Endothelial cell of umbilical vein (primary cell): ENCODE measurements at regions not wholly inside any gene's neighbourhood (a gene's known extent, or its start where the extent isn't known, plus 50 kb on each side); places are given as distances from the start of the nearest gene placed in this dataset.
"Not testable (repeated sequence)": the region's sequence is repeated elsewhere in the genome, so short reads cannot be mapped to it uniquely, and the experiment has no call there.

ENCODE experiments used
- BruUV-seq: library from RNA; stranded (reverse); fragments of 400-500 nt; replicated peaks from 2 replicates; lab custom pipeline; 2021; lab: Mats Ljungman, UMichigan
- CTCF ChIA-PET: fragments of 300-600, 350-600 bp; sonication (Branson Sonifier 250); formaldehyde crosslinking; loops from one replicate; lab custom pipeline; 2021; ENCODE audit warnings: antibody characterized with exemption, inconsistent platforms; lab: Charles Lee
- POLR2A ChIA-PET: fragments of 300-600, 350-600 bp; sonication (Branson Sonifier 250); formaldehyde crosslinking; loops from one replicate; lab custom pipeline; 2021; ENCODE audit warnings: antibody characterized with exemption, inconsistent platforms; lab: Charles Lee
- DNase-seq: peaks from one replicate; pipeline ENCODE4 v3.0.0-alpha.2; 2011; ENCODE audit warnings: low read depth, low spot score
- FAIRE-seq: peaks from 2 replicates; lab custom pipeline; 2011; peaks lifted over from hg19 to GRCh38; lab: Jason Lieb, UNC
- H2AFZ ChIP-seq: 2 replicates; pipeline ENCODE4 v1.6.0; 2012; ENCODE audit warnings: low read depth, low read length, control low read depth, inconsistent platforms
- H3K27ac ChIP-seq: 2 replicates; pipeline ENCODE4 v1.5.1; 2011; ENCODE audit warnings: low read depth, mild to moderate bottlenecking, control low read depth, low read length, moderate library complexity; ENCODE audit not compliant: insufficient read depth
- H3K27me3 ChIP-seq, 2 experiments: 2 replicates each; pipeline versions ENCODE4 v1.6.0 to v1.6.1; 2011; ENCODE audit warnings: low read length in 2 of 2, mixed read lengths in 1 of 2; ENCODE audit not compliant: control insufficient read depth in 2 of 2, insufficient read depth in 2 of 2
- H3K36me3 ChIP-seq, 2 experiments: 2 replicates in 1 of 2; 3 replicates in 1 of 2; pipeline ENCODE4 v1.5.1; 2011; ENCODE audit warnings: low read length in 2 of 2, mild to moderate bottlenecking in 1 of 2, moderate library complexity in 1 of 2; ENCODE audit not compliant: control insufficient read depth in 2 of 2, insufficient read depth in 2 of 2; ENCODE audit errors: extremely low read depth in 1 of 2
- H3K4me1 ChIP-seq: 3 replicates; pipeline ENCODE4 v1.5.1; 2011; ENCODE audit warnings: mild to moderate bottlenecking, low read length; ENCODE audit not compliant: control insufficient read depth, insufficient read depth; ENCODE audit errors: extremely low read depth
- H3K4me2 ChIP-seq: 2 replicates; pipeline ENCODE4 v1.6.1; 2011; ENCODE audit warnings: low read length, control low read depth, mixed read lengths; ENCODE audit not compliant: insufficient read depth
- H3K4me3 ChIP-seq, 3 experiments: fragments of 200-600 bp in 1 of 3; sonication (generic), shearing (Covaris generic) in 1 of 3; replicated peaks in 1 of 3; 2 replicates each; pipeline ENCODE4 v1.5.1; 2011 to 2016; ENCODE audit warnings: control low read depth in 3 of 3, low read length in 3 of 3, mild to moderate bottlenecking in 2 of 3, inconsistent platforms in 1 of 3, low read depth in 1 of 3, moderate library complexity in 1 of 3; ENCODE audit not compliant: insufficient read depth in 1 of 3
- H3K79me2 ChIP-seq: 2 replicates; pipeline ENCODE4 v1.6.0; 2012; ENCODE audit warnings: low read length, inconsistent platforms; ENCODE audit not compliant: control insufficient read depth, insufficient read depth
- H3K9ac ChIP-seq: replicated peaks from 2 replicates; pipeline ENCODE3; 2011; ENCODE audit warnings: low read length, control low read depth; ENCODE audit not compliant: insufficient read depth; ENCODE audit errors: extremely low read depth
- H3K9me1 ChIP-seq: replicated peaks from 3 replicates; pipeline ENCODE4 v1.6.0; 2011; ENCODE audit warnings: mild to moderate bottlenecking, low read length; ENCODE audit not compliant: control insufficient read depth, insufficient read depth; ENCODE audit errors: extremely low read depth
- H3K9me3 ChIP-seq: replicated peaks from 2 replicates; pipeline ENCODE4 v1.5.1; 2012; ENCODE audit warnings: low read length, inconsistent platforms; ENCODE audit not compliant: control insufficient read depth, insufficient read depth
- H4K20me1 ChIP-seq: replicated peaks from 2 replicates; pipeline ENCODE3; 2011; ENCODE audit warnings: mild to moderate bottlenecking, low read length; ENCODE audit not compliant: control insufficient read depth, insufficient read depth; ENCODE audit errors: extremely low read depth
- EZH2 ChIP-seq: IDR thresholded peaks from 2 replicates; pipeline ENCODE4 v1.6.1; 2012; ENCODE audit warnings: borderline replicate concordance, low read depth, mild to moderate bottlenecking, moderate library complexity, low read length, inconsistent platforms; ENCODE audit not compliant: severe bottlenecking
- FOS ChIP-seq: IDR thresholded peaks from 2 replicates; pipeline ENCODE4 v1.6.1; 2011; ENCODE audit warnings: mild to moderate bottlenecking, low read length, moderate library complexity, borderline replicate concordance; ENCODE audit not compliant: insufficient read depth
- GATA2 ChIP-seq: IDR thresholded peaks from 2 replicates; pipeline ENCODE4 v1.7.0; 2011; ENCODE audit warnings: low read depth, mild to moderate bottlenecking, moderate library complexity, mixed read lengths, low read length; ENCODE audit not compliant: insufficient read length, insufficient read depth
- JUN ChIP-seq: IDR thresholded peaks from 2 replicates; pipeline ENCODE4 v1.6.1; 2011; ENCODE audit warnings: borderline replicate concordance, low read depth; ENCODE audit not compliant: insufficient read length, insufficient read depth
- MYC ChIP-seq: IDR thresholded peaks from one replicate; pipeline ENCODE4 v1.6.1; 2011; ENCODE audit warnings: mild to moderate bottlenecking, low read depth, low read length
- POLR2A ChIP-seq: IDR thresholded peaks from 2 replicates; pipeline ENCODE4 v1.6.1; 2012; ENCODE audit warnings: low read depth, mild to moderate bottlenecking, control low read depth, low read length
- POLR2AphosphoS5 ChIP-seq: IDR thresholded peaks from 2 replicates; pipeline ENCODE4 v1.6.1; 2012; ENCODE audit warnings: low read depth, mild to moderate bottlenecking, control low read depth, low read length, moderate library complexity; ENCODE audit not compliant: insufficient read depth
- dilution Hi-C: fragments of 300-500 bp; cut with MboI; formaldehyde crosslinking; loops from one replicate; pipeline ENCODE4 v1.15.0; 2019; ENCODE audit warnings: low sequenced_read_pairs; ENCODE audit not compliant: extremely low pct_ligation_motif_present
- intact Hi-C: fragments of 100-400 bp; cut with micrococcal nuclease; formaldehyde crosslinking; loops from one replicate; pipeline ENCODE4 v1.10.0; 2022
- TF ChIP-seq, protein P1 (sequence below): IDR thresholded peaks from 2 replicates; pipeline ENCODE4 v1.6.1; 2011; ENCODE audit not compliant: insufficient read depth, insufficient read length
- TF ChIP-seq, protein P2 (sequence below), 2 donors: IDR thresholded peaks; 1 replicate in 1 of 2; 2 replicates in 1 of 2; pipeline ENCODE4 v1.5.1; 2011; ENCODE audit warnings: low read length in 2 of 2, mild to moderate bottlenecking in 2 of 2, moderate library complexity in 2 of 2, control low read depth in 1 of 2, inconsistent platforms in 1 of 2, low read depth in 1 of 2; ENCODE audit not compliant: insufficient read depth in 1 of 2; ENCODE audit errors: extremely low read depth in 1 of 2

GRCh38 chrX:138270931-138271330 lies 440.6 kb downstream of the FGF13 start:
- H3K79me2 ChIP-seq, result no peaks in the 10 kb centered on the region
- TF ChIP-seq, protein P1, sequence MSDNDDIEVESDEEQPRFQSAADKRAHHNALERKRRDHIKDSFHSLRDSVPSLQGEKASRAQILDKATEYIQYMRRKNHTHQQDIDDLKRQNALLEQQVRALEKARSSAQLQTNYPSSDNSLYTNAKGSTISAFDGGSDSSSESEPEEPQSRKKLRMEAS, result no peak
- TF ChIP-seq POLR2AphosphoS5 (no peak), FOS (no peak), JUN (no peak), EZH2 (no peak), MYC (no peak), POLR2A (no peak), GATA2 (no peak)
- TF ChIP-seq, protein P2, sequence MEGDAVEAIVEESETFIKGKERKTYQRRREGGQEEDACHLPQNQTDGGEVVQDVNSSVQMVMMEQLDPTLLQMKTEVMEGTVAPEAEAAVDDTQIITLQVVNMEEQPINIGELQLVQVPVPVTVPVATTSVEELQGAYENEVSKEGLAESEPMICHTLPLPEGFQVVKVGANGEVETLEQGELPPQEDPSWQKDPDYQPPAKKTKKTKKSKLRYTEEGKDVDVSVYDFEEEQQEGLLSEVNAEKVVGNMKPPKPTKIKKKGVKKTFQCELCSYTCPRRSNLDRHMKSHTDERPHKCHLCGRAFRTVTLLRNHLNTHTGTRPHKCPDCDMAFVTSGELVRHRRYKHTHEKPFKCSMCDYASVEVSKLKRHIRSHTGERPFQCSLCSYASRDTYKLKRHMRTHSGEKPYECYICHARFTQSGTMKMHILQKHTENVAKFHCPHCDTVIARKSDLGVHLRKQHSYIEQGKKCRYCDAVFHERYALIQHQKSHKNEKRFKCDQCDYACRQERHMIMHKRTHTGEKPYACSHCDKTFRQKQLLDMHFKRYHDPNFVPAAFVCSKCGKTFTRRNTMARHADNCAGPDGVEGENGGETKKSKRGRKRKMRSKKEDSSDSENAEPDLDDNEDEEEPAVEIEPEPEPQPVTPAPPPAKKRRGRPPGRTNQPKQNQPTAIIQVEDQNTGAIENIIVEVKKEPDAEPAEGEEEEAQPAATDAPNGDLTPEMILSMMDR (IDR thresholded peaks at IDR 0.05; ENCODE audit: extremely low read depth in 1 of 2, insufficient read depth in 1 of 2, low read depth in 1 of 2, low read length in 2 of 2), result no peak
- H3K9me1 ChIP-seq, result no peaks in the 10 kb centered on the region
- H3K36me3 ChIP-seq, result no peaks in the 10 kb centered on the region
- CTCF ChIA-PET, result no interaction called here
- H3K4me3 ChIP-seq, result no peak overlapping the region
- no peak overlapping the region for H3K9ac ChIP-seq
- H3K27me3 ChIP-seq, result no peaks in the 10 kb centered on the region
- H3K9me3 ChIP-seq, result no peaks in the 10 kb centered on the region
- H2AFZ ChIP-seq, result no peak overlapping the region
- FAIRE-seq (no peak), DNase-seq (no peak)
- intact Hi-C loops, result no loop called here
- POLR2A ChIA-PET, result no interaction called here
- no TSS peak for BruUV-seq
- H4K20me1 ChIP-seq, result no peaks in the 10 kb centered on the region
- H3K4me1 ChIP-seq, result no peaks in the 10 kb centered on the region
- dilution Hi-C loops, result no loop called here
- no peak overlapping the region for H3K27ac ChIP-seq
- H3K4me2 ChIP-seq, result no peak overlapping the region

DNA sequence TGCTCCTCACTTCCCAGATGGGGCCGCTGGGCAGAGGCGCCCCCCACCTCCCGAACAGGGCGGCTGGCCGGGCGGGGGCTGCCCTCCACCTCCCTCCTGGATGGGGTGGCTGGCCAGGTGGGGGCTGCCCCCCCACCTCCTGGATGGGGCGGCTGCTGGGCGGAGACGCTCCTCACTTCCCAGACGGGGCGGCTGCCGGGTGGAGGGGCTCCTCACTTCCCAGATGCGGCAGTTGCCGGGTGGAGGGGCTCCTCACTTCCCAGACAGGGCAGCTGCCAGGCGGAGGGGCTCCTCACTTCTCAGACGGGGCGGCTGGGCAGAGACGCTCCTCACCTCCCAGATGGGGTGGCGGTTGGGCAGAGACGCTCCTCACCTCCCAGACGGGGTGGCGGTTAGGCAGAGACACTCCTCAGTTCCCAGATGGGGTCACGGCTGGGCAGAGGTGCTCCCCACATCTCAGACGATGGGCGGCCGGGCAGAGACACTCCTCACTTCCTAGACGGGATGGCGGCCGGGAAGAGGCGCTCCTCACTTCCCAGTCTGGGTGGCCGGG lies 428.8 kb downstream of the FGF13 start:
- H4K20me1 ChIP-seq, CTCF ChIA-PET, H3K27ac ChIP-seq, H3K4me2 ChIP-seq, dilution Hi-C loops, BruUV-seq, H3K9me3 ChIP-seq, DNase-seq, H3K4me3 ChIP-seq, FAIRE-seq, H3K9me1 ChIP-seq, intact Hi-C loops, POLR2A ChIA-PET, H2AFZ ChIP-seq, H3K27me3 ChIP-seq, H3K36me3 ChIP-seq, H3K9ac ChIP-seq, H3K4me1 ChIP-seq, H3K79me2 ChIP-seq: not testable (repeated sequence)
